Spleen (tissue), 11 donors: ENCODE measurements at regions not wholly inside any gene's neighbourhood (a gene's known extent, or its start where the extent isn't known, plus 50 kb on each side); places are given as distances from the start of the nearest gene placed in this dataset.
A peak's percentile ranks its signal among the peaks of the same experiment; 100 is the strongest.

Experiments
- DNase-seq: peaks from one replicate; pipeline ENCODE4 v3.0.0-alpha.2; 2020
- H3K27ac ChIP-seq, 8 donors: fragments of 200-600 bp; sonication (generic) in 7 of 8; 1 replicate in 4 of 8; 2 replicates in 4 of 8; pipeline versions ENCODE4 v1.5.0 to v1.8.0; 2016 to 2021; ENCODE audit warnings: inconsistent platforms in 4 of 8, mild to moderate bottlenecking in 4 of 8, moderate library complexity in 1 of 8
- H3K27me3 ChIP-seq, 7 donors: fragments of 200-600 bp; sonication (generic) in 6 of 7; replicated peaks in 1 of 7; 1 replicate in 4 of 7; 2 replicates in 3 of 7; pipeline versions ENCODE4 v1.5.0 to v1.8.0; 2016 to 2021; ENCODE audit warnings: inconsistent platforms in 3 of 7, mild to moderate bottlenecking in 1 of 7
- H3K36me3 ChIP-seq, 6 donors: fragments of 200-600 bp; sonication (generic) in 5 of 6; 1 replicate in 4 of 6; 2 replicates in 2 of 6; pipeline versions ENCODE4 v1.5.0 to v1.8.0; 2016 to 2021; ENCODE audit warnings: inconsistent platforms in 2 of 6
- H3K4me1 ChIP-seq, 6 donors: fragments of 200-600 bp; sonication (generic) in 5 of 6; 1 replicate in 3 of 6; 2 replicates in 3 of 6; pipeline versions ENCODE4 v1.5.0 to v1.8.0; 2016 to 2021; ENCODE audit warnings: inconsistent platforms in 3 of 6
- H3K4me3 ChIP-seq, 8 donors: fragments of 200-600 bp; sonication (generic) in 7 of 8; 1 replicate in 4 of 8; 2 replicates in 4 of 8; pipeline versions ENCODE4 v1.5.0 to v1.8.0; 2016 to 2021; ENCODE audit warnings: inconsistent platforms in 4 of 8, mild to moderate bottlenecking in 4 of 8, moderate library complexity in 2 of 8
- H3K9me3 ChIP-seq, 8 donors: fragments of 200-600 bp; sonication (generic) in 7 of 8; 1 replicate in 4 of 8; 2 replicates in 4 of 8; pipeline versions ENCODE4 v1.5.0 to v1.8.0; 2016 to 2021; ENCODE audit warnings: inconsistent platforms in 4 of 8
- CTCF ChIP-seq, 11 experiments: fragments of 200-600 bp in 7 of 11; fragments of 450-650 bp in 4 of 11; sonication (generic) in 4 of 11; IDR thresholded peaks in 8 of 11; conservative IDR thresholded peaks in 3 of 11; 1 replicate in 7 of 11; 2 replicates in 4 of 11; pipeline versions ENCODE4 v1.4.0 to v1.8.0; 2016 to 2021; ENCODE audit warnings: antibody characterized with exemption in 11 of 11, inconsistent platforms in 4 of 11, mild to moderate bottlenecking in 1 of 11
- POLR2A ChIP-seq, 3 donors: fragments of 450-650 bp; IDR thresholded peaks; one replicate each; pipeline ENCODE4 v1.5.1; 2017; ENCODE audit warnings: antibody characterized with exemption in 3 of 3, mild to moderate bottlenecking in 1 of 3
- POLR2AphosphoS5 ChIP-seq, 3 donors: sonication (generic); formaldehyde crosslinking; IDR thresholded peaks; one replicate each; pipeline ENCODE4 v1.5.1; 2017; ENCODE audit warnings: antibody characterized with exemption in 3 of 3
- WGBS, 5 donors: extraction: QIAGEN DNeasy Blood & Tissue Kit in 3 of 5; methylation state at CpG; one replicate each; pipeline versions ENCODE4 v1.1.5 to v1.1.7; 2013 to 2018; 5-methylcytosine and 5-hydroxymethylcytosine counted together
- intact Hi-C: fragments of 100-400 bp; cut with DNase I; formaldehyde crosslinking; loops from one replicate; pipeline ENCODE4 v1.15.0; 2023; ENCODE audit warnings: low total_unique reads
- donor health status: healthy with polysubstance abuse.
- donor health status: DM: no; HTN: no; CAD: no; lungs with moderate emphysema.
- donor health status: DM: no; HTN: no; CAD: no.
- donor health status: Bipolar disorder and iron deficiency.
- donor health status: healthy.
- donor health status: DM: no; HTN: no; CAD: no.
- donor health status: DM: yes; HTN: yes; CAD: no.

GRCh38 chr2:239522002-239522739 lies 121.4 kb upstream of the HDAC4 start:
- Histone ChIP-seq H3K9me3 (no peaks in the 10 kb centered on the region), H3K4me3 (no peak overlapping the region), H3K4me1 (no peaks in the 10 kb centered on the region), H3K27me3 (peaks cover 0 to 24% (median 0%) of the 10 kb centered on the region in 7 donors), H3K36me3 (no peaks in the 10 kb centered on the region), H3K27ac (no peak overlapping the region)
- TF ChIP-seq POLR2A (IDR thresholded peaks at IDR 0.05) (no peak), POLR2AphosphoS5 (IDR thresholded peaks at IDR 0.05) (no peak), CTCF (IDR thresholded peaks at IDR 0.05 in 8 of 11, conservative IDR thresholded peaks at IDR 0.05 in 3 of 11) (no peak)
- DNase-seq = peak; percentile 61
- WGBS, 5 donors = 81 to 88% (median 85%) methylated on average over 15 of the region's 15 CpGs
- intact Hi-C loops = no loop called here

- H3K4me3 ChIP-seq = no peak overlapping the region
- no peak overlapping the region for H3K27ac ChIP-seq
- TF ChIP-seq CTCF (IDR thresholded peaks at IDR 0.05 in 8 of 11, conservative IDR thresholded peaks at IDR 0.05 in 3 of 11) = no peak
- no peak for TF ChIP-seq POLR2AphosphoS5 (IDR thresholded peaks at IDR 0.05)
- TF ChIP-seq POLR2A (IDR thresholded peaks at IDR 0.05) = no peak
Observed at GRCh38 chr2:239521518-239521815, 120.6 kb upstream of the HDAC4 start.

GRCh38 chr2:239520811-239521517 lies 120.1 kb upstream of the HDAC4 start:
- intact Hi-C loops = no loop called here
- no peak overlapping the region for H3K4me3 ChIP-seq
- no peaks in the 10 kb centered on the region for H3K36me3 ChIP-seq
- H3K4me1 ChIP-seq = no peaks in the 10 kb centered on the region
- H3K27me3 ChIP-seq = peaks cover 0 to 29% (median 0%) of the 10 kb centered on the region in 7 donors
- DNase-seq = peak; percentile 71
- 90 to 95% (median 92%) methylated on average over 28 to 29 of the region's 29 CpGs for WGBS, 5 donors
- no peak overlapping the region for H3K27ac ChIP-seq
- TF ChIP-seq POLR2AphosphoS5 (IDR thresholded peaks at IDR 0.05) (no peak), CTCF (IDR thresholded peaks at IDR 0.05 in 8 of 11, conservative IDR thresholded peaks at IDR 0.05 in 3 of 11) (no peak), POLR2A (IDR thresholded peaks at IDR 0.05) (no peak)
- no peaks in the 10 kb centered on the region for H3K9me3 ChIP-seq

More at GRCh38 chr2:239521518-239521815, 120.6 kb upstream of the HDAC4 start:
- Histone ChIP-seq H3K4me1 (no peaks in the 10 kb centered on the region), H3K27me3 (peaks cover 0 to 26% (median 0%) of the 10 kb centered on the region in 7 donors), H3K9me3 (no peaks in the 10 kb centered on the region), H3K36me3 (no peaks in the 10 kb centered on the region)
- intact Hi-C loops = no loop called here
- DNase-seq = peak; percentile 59
- 90 to 96% (median 92%) methylated on average over 6 of the region's 6 CpGs for WGBS, 5 donors

GRCh38 chr2:239519921-239520585 lies 119.2 kb upstream of the HDAC4 start:
- intact Hi-C loops = no loop called here
- H3K27me3 ChIP-seq = peaks cover 0 to 30% (median 0%) of the 10 kb centered on the region in 7 donors
- H3K4me1 ChIP-seq = no peaks in the 10 kb centered on the region
- H3K4me3 ChIP-seq = no peak overlapping the region
- no peak for TF ChIP-seq POLR2A (IDR thresholded peaks at IDR 0.05)
- no peak for TF ChIP-seq POLR2AphosphoS5 (IDR thresholded peaks at IDR 0.05)
- no peak for TF ChIP-seq CTCF (IDR thresholded peaks at IDR 0.05 in 8 of 11, conservative IDR thresholded peaks at IDR 0.05 in 3 of 11)
- peak; percentile 52 for DNase-seq
- H3K27ac ChIP-seq = no peak overlapping the region
- H3K9me3 ChIP-seq = no peaks in the 10 kb centered on the region
- 86 to 92% (median 90%) methylated on average over 10 to 17 of the region's 17 CpGs for WGBS, 5 donors
- H3K36me3 ChIP-seq = no peaks in the 10 kb centered on the region
